ENCODE measurements at regions not wholly inside any gene's neighbourhood (a gene's known extent, or its start where the extent isn't known, plus 50 kb on each side); places are given as distances from the start of the nearest gene placed in this dataset.

- DNase-seq = no peak
Measured at GRCh38 chr9:19583890-19584289, 175.1 kb downstream of the ACER2 start.

- no peak for DNase-seq
Measured at GRCh38 chr9:19577411-19577810, 168.6 kb downstream of the ACER2 start.

GRCh38 chr9:19568946-19569345, 160.1 kb downstream of the ACER2 start:
- DNase-seq = no peak

GRCh38 chr9:19564396-19565061, 155.7 kb downstream of the ACER2 start:
- DNase-seq = no peak

- DNase-seq = no peak
Measured at GRCh38 chr9:19555214-19555613, 146.4 kb downstream of the ACER2 start.

GRCh38 chr9:19554529-19554928, 145.7 kb downstream of the ACER2 start:
- no peak for DNase-seq

GRCh38 chr9:19553441-19553840, 144.6 kb downstream of the ACER2 start:
- no peak for DNase-seq

- DNase-seq = no peak
Measured at GRCh38 chr9:19552282-19553105, 143.7 kb downstream of the ACER2 start.

- peak in 1 of 2 donors; percentile 2 for DNase-seq
Measured at GRCh38 chr9:19551124-19551929, 142.5 kb downstream of the ACER2 start.

GRCh38 chr9:19550009-19550408, 141.2 kb downstream of the ACER2 start:
- DNase-seq = no peak

- DNase-seq = no peak
Measured at GRCh38 chr9:19533373-19533772, 124.6 kb downstream of the ACER2 start.

GRCh38 chr9:19527663-19528062, 118.9 kb downstream of the ACER2 start:
- DNase-seq = no peak

GRCh38 chr9:19522558-19522957, 113.7 kb downstream of the ACER2 start:
- no peak for DNase-seq

GRCh38 chr9:19521205-19521604, 112.4 kb downstream of the ACER2 start:
- no peak for DNase-seq

- DNase-seq = peak in 1 of 2 donors; percentile 15
Measured at GRCh38 chr9:19517202-19517942, 108.6 kb downstream of the ACER2 start.

- no peak for DNase-seq
Measured at GRCh38 chr9:19516348-19516747, 107.5 kb downstream of the ACER2 start.

- no peak for DNase-seq
Measured at GRCh38 chr9:19513671-19514275, 105.0 kb downstream of the ACER2 start.

- DNase-seq = no peak
Measured at GRCh38 chr9:19512103-19512832, 103.5 kb downstream of the ACER2 start.

- no peak for DNase-seq
Measured at GRCh38 chr9:19511694-19512093, 102.9 kb downstream of the ACER2 start.

- no peak for DNase-seq
Measured at GRCh38 chr9:19510907-19511306, 102.1 kb downstream of the ACER2 start.
